ENCODE measurements at regions not wholly inside any gene's neighbourhood (a gene's known extent, or its start where the extent isn't known, plus 50 kb on each side); places are given as distances from the start of the nearest gene placed in this dataset.
"Not testable (repeated sequence)": the region's sequence is repeated elsewhere in the genome, so short reads cannot be mapped to it uniquely, and the experiment has no call there.

GRCh38 chr6:3961581-3962215 lies 112.5 kb downstream of the FAM50B start:
- TF ChIP-seq CTCF (conservative IDR thresholded peaks at IDR 0.05; ENCODE audit: low read depth, low read length): no peak
- H3K4me3 ChIP-seq (ENCODE audit: low read depth, low read length): no peak overlapping the region
- DNase-seq (ENCODE audit: low read depth): peak; percentile 24

- H3K4me3 ChIP-seq (ENCODE audit: low read depth, low read length): no peak overlapping the region
- no peak for TF ChIP-seq CTCF (conservative IDR thresholded peaks at IDR 0.05; ENCODE audit: low read depth, low read length)
- DNase-seq (ENCODE audit: low read depth): peak; percentile 74
Observed at GRCh38 chr6:3962291-3963280, 113.4 kb downstream of the FAM50B start.

DNA sequence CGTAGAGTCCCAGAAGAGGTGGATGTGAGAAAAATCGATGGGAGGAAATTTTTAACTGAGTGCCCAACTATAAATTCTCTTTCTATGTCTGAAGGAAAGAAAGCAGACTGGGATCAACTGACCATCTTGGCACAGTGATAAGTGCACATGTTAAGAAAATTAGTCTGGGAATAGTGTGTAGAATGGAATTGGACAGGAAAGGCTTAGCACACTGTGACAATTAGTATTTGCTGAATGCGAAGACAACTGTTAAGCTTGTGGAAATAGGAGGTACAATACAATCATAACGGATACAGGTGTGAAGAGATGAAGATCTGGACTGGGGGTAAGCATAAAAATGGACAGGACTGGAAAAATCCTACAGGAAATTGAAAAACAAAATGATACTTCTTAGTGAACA lies 114.3 kb downstream of the FAM50B start:
- TF ChIP-seq CTCF (conservative IDR thresholded peaks at IDR 0.05; ENCODE audit: low read depth, low read length): no peak

DNA sequence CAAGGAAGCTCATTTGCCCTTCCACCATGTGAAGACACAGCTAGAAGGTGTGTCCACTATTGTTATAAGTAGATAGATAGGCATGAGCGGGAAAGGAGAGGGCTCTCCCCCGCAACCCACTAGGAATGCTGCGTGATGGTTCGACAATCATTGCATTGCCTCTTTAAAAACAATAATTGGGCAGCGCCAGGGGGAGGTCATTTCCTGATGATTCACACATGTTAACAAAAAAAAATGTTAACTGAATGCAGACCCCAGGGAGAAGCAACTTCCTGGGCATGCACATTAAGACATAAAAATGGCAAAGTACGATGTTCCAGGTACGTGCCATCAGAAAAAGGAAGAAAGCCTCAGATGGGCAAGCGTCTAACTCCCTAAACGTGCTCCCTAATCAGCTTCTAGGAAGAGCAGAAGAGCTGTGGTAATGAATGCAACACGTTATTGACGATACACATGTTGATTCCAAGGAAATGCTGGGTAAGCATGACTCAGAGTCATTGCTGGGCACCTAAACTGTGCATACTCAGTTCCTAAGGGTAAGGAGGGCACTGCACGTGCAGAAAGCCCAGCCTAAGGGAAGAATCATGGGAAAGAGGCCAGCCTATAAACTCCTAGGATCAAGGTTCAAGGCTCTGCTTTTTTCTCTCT lies 113.7 kb downstream of the FAM217A start:
- no peak for TF ChIP-seq CTCF (conservative IDR thresholded peaks at IDR 0.05; ENCODE audit: low read depth, low read length)
- no peak overlapping the region for H3K4me3 ChIP-seq (ENCODE audit: low read depth, low read length)
- DNase-seq (ENCODE audit: low read depth): no peak

More for the DNA sequence above, 114.3 kb downstream of the FAM50B start:
- no peak overlapping the region for H3K4me3 ChIP-seq (ENCODE audit: low read depth, low read length)
- no peak for DNase-seq (ENCODE audit: low read depth)

DNA sequence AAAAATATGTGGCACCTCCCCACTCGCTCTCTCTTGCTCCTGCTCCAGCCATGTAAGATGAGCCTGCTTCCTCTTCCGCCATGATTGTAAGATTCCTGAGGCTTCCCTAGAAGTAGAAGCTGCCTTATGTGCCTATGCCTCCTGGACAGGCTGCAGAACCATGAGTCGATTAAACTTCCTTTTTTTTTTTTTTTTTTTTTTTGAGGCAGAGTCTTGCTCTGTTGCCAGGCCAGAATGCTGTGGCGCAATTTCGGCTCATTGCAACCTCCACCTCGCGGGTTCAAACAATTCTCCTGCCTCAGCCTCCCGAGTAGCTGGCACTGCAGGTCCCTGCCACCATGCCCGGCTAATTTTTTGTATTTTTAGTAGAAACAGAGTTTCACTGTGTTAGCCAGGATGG lies 112.5 kb downstream of the FAM217A start:
- no peak for DNase-seq (ENCODE audit: low read depth)
- no peak for TF ChIP-seq CTCF (conservative IDR thresholded peaks at IDR 0.05; ENCODE audit: low read depth, low read length)
- H3K4me3 ChIP-seq (ENCODE audit: low read depth, low read length): no peak overlapping the region

- no peak for TF ChIP-seq CTCF (conservative IDR thresholded peaks at IDR 0.05; ENCODE audit: low read depth, low read length)
- H3K4me3 ChIP-seq (ENCODE audit: low read depth, low read length): no peak overlapping the region
- no peak for DNase-seq (ENCODE audit: low read depth)
Observed at GRCh38 chr6:3970097-3970496, 108.8 kb downstream of the FAM217A start.

DNA sequence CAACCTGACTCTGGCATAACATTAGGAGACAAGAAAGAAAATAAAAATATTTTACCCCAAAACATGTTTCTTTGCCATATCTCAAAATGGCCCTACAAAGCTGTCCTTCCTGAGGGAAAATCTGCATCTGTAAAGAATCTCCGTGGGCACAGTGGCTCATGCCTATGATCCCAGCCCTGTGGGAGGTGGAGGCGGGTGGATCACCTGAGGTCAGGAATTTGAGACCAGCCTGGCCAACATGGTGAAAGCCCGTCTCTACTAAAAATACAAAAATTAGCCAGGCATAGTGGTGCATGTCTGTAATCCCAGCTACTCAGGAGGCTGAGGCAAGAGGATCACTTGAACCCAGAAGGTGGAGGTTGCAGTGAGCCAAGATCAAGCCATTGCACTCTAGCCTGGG lies 105.8 kb downstream of the FAM217A start:
- not testable (repeated sequence) for DNase-seq (ENCODE audit: low read depth); H3K4me3 ChIP-seq (ENCODE audit: low read depth, low read length)

All from choroid plexus epithelial cell (primary cell).